SK-N-SH treated with all-trans-retinoic acid at 6 μM for 48 hours (cell line): ENCODE measurements at regions not wholly inside any gene's neighbourhood (a gene's known extent, or its start where the extent isn't known, plus 50 kb on each side); places are given as distances from the start of the nearest gene placed in this dataset.

Experiments used
- ATAC-seq: fragments of 200-7000 bp; cut with Tn5 transposase; 3 replicates; pipeline ENCODE4 v1.9.1; 2020; ENCODE audit warnings: mild to moderate bottlenecking, moderate library complexity
- ARNTL ChIP-seq: fragments of 450-650 bp; formaldehyde crosslinking; IDR thresholded peaks from 2 replicates; pipeline ENCODE4 v1.5.0; 2020; ENCODE audit warnings: low read depth, mild to moderate bottlenecking, moderate library complexity, borderline replicate concordance
- BACH2 ChIP-seq: fragments of 250-450 bp; sonication (Bioruptor Pico); IDR thresholded peaks from 2 replicates; pipeline ENCODE4 v1.9.0; 2021; ENCODE audit warnings: mild to moderate bottlenecking, borderline replicate concordance
- CSDC2 ChIP-seq: fragments of 250-450 bp; sonication (Bioruptor Pico); IDR thresholded peaks from 2 replicates; pipeline ENCODE4 v1.5.0; 2020; ENCODE audit warnings: mild to moderate bottlenecking, moderate library complexity
- ESRRG ChIP-seq: fragments of 250-450 bp; sonication (Bioruptor Pico); IDR thresholded peaks from 2 replicates; pipeline ENCODE4 v1.6.1; 2021; ENCODE audit warnings: mild to moderate bottlenecking
- GLIS3 ChIP-seq: fragments of 250-450 bp; sonication (Bioruptor Pico); IDR thresholded peaks from 2 replicates; pipeline ENCODE4 v1.5.0; 2020; ENCODE audit warnings: mild to moderate bottlenecking, moderate library complexity
- ISL1 ChIP-seq: fragments of 250-450 bp; sonication (Bioruptor Pico); IDR thresholded peaks from 2 replicates; pipeline ENCODE4 v2.1.2; 2022; ENCODE audit warnings: mild to moderate bottlenecking, moderate library complexity
- OSR1 ChIP-seq: fragments of 250-450 bp; sonication (Bioruptor Pico); IDR thresholded peaks from 2 replicates; pipeline ENCODE4 v1.8.0; 2022; ENCODE audit warnings: moderate library complexity, mild to moderate bottlenecking, inconsistent platforms
- PPARA ChIP-seq: fragments of 250-450 bp; sonication (Bioruptor Pico); IDR thresholded peaks from 2 replicates; pipeline ENCODE4 v1.5.0; 2020; ENCODE audit warnings: mild to moderate bottlenecking, borderline replicate concordance
- RARB ChIP-seq: fragments of 250-450 bp; sonication (Bioruptor Pico); IDR thresholded peaks from 2 replicates; pipeline ENCODE4 v1.8.0; 2021; ENCODE audit warnings: mild to moderate bottlenecking, moderate library complexity
- SNAI2 ChIP-seq: fragments of 250-450 bp; sonication (Bioruptor Pico); IDR thresholded peaks from 2 replicates; pipeline ENCODE4 v1.5.0; 2020; ENCODE audit warnings: mild to moderate bottlenecking, moderate library complexity
- TCF4 ChIP-seq: fragments of 250-450 bp; sonication (Bioruptor Pico); IDR thresholded peaks from 2 replicates; pipeline ENCODE4 v1.8.0; 2021; ENCODE audit warnings: mild to moderate bottlenecking, moderate library complexity, borderline replicate concordance
- TOX ChIP-seq: fragments of 250-450 bp; sonication (Bioruptor Pico); IDR thresholded peaks from 2 replicates; pipeline ENCODE4 v1.8.0; 2021; ENCODE audit warnings: mild to moderate bottlenecking, moderate library complexity, borderline replicate concordance
- TSHZ2 ChIP-seq: fragments of 250-450 bp; sonication (Bioruptor Pico); IDR thresholded peaks from 2 replicates; pipeline ENCODE4 v1.5.0; 2020; ENCODE audit warnings: mild to moderate bottlenecking, moderate library complexity
- ZFP3 ChIP-seq: fragments of 250-450 bp; sonication (Bioruptor Pico); IDR thresholded peaks from 2 replicates; pipeline ENCODE4 v1.5.0; 2020; ENCODE audit warnings: mild to moderate bottlenecking, moderate library complexity
- ZFP30 ChIP-seq: fragments of 450-650 bp; formaldehyde crosslinking; IDR thresholded peaks from 2 replicates; pipeline ENCODE4 v1.5.0; 2022; ENCODE audit warnings: mild to moderate bottlenecking, moderate library complexity
- ZNF565 ChIP-seq: fragments of 450-650 bp; formaldehyde crosslinking; conservative IDR thresholded peaks from 2 replicates; pipeline ENCODE4 v1.5.0; 2020; ENCODE audit warnings: low read depth, mild to moderate bottlenecking, moderate library complexity
- ZNF70 ChIP-seq: fragments of 450-650 bp; formaldehyde crosslinking; IDR thresholded peaks from 2 replicates; pipeline ENCODE4 v1.5.0; 2020; ENCODE audit warnings: mild to moderate bottlenecking, moderate library complexity
- ZNF8 ChIP-seq: fragments of 450-650 bp; formaldehyde crosslinking; IDR thresholded peaks from 2 replicates; pipeline ENCODE4 v1.5.0; 2020; ENCODE audit warnings: mild to moderate bottlenecking, moderate library complexity
- TF ChIP-seq, protein P1 (sequence below): fragments of 250-450 bp; sonication (Bioruptor Pico); IDR thresholded peaks from 2 replicates; pipeline ENCODE4 v1.5.1; 2021; ENCODE audit warnings: mild to moderate bottlenecking, moderate library complexity
- TF ChIP-seq, protein P2 (sequence below): fragments of 250-450 bp; sonication (Bioruptor Pico); IDR thresholded peaks from 2 replicates; pipeline ENCODE4 v1.8.0; 2020; ENCODE audit warnings: mild to moderate bottlenecking, moderate library complexity, borderline replicate concordance

- TF ChIP-seq OSR1 (no peak), TSHZ2 (CRISPR knock-in tag) (no peak), ESRRG (CRISPR knock-in tag) (no peak)
- TF ChIP-seq, all 23 proteins: peak for 0
- ATAC-seq = no peak
Measured at GRCh38 chr1:228857611-228858010, 122.3 kb downstream of the RHOU start.

GRCh38 chr1:228860911-228861831 is 125.9 kb downstream of the RHOU start:
- peak; percentile 96 for ATAC-seq
- TF ChIP-seq SNAI2 (CRISPR knock-in tag) = no peak
- 0 out of 2 replicates have a peak, but pooled peaks have one; percentile 39 for TF ChIP-seq ZFP3 (CRISPR knock-in tag)
- no peak for TF ChIP-seq ZNF8 (CRISPR knock-in tag)
- peak; percentile 19; the same call in 1 of the 2 replicates for TF ChIP-seq TOX (CRISPR knock-in tag)
- peak; percentile 74 for TF ChIP-seq ISL1
- TF ChIP-seq BACH2 = no peak
- no peak for TF ChIP-seq GLIS3 (CRISPR knock-in tag)
- TF ChIP-seq, all 23 proteins: peak for 3

GRCh38 chr1:228861832-228862180 is 126.5 kb downstream of the RHOU start:
- TF ChIP-seq CSDC2 = no peak
- TF ChIP-seq ZNF8 (CRISPR knock-in tag) = no peak
- no peak for TF ChIP-seq ZNF70 (CRISPR knock-in tag)
- no peak for TF ChIP-seq RARB (CRISPR knock-in tag)
- TF ChIP-seq TCF4 (CRISPR knock-in tag) = no peak
- no peak for TF ChIP-seq ZNF565 (CRISPR knock-in tag)
- no peak for TF ChIP-seq PPARA (CRISPR knock-in tag)
- no peak for TF ChIP-seq BACH2
- TF ChIP-seq ARNTL (CRISPR knock-in tag) = no peak
- TF ChIP-seq ESRRG (CRISPR knock-in tag) = no peak
- TF ChIP-seq SNAI2 (CRISPR knock-in tag) = no peak
- TF ChIP-seq GLIS3 (CRISPR knock-in tag) = no peak
- TF ChIP-seq OSR1 = no peak
- TF ChIP-seq ZFP30 = no peak
- TF ChIP-seq, protein P1, sequence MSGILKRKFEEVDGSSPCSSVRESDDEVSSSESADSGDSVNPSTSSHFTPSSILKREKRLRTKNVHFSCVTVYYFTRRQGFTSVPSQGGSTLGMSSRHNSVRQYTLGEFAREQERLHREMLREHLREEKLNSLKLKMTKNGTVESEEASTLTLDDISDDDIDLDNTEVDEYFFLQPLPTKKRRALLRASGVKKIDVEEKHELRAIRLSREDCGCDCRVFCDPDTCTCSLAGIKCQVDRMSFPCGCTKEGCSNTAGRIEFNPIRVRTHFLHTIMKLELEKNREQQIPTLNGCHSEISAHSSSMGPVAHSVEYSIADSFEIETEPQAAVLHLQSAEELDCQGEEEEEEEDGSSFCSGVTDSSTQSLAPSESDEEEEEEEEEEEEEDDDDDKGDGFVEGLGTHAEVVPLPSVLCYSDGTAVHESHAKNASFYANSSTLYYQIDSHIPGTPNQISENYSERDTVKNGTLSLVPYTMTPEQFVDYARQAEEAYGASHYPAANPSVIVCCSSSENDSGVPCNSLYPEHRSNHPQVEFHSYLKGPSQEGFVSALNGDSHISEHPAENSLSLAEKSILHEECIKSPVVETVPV = no peak
- no peak for TF ChIP-seq TOX (CRISPR knock-in tag)
- no peak for TF ChIP-seq TSHZ2 (CRISPR knock-in tag)
- TF ChIP-seq, protein P2, sequence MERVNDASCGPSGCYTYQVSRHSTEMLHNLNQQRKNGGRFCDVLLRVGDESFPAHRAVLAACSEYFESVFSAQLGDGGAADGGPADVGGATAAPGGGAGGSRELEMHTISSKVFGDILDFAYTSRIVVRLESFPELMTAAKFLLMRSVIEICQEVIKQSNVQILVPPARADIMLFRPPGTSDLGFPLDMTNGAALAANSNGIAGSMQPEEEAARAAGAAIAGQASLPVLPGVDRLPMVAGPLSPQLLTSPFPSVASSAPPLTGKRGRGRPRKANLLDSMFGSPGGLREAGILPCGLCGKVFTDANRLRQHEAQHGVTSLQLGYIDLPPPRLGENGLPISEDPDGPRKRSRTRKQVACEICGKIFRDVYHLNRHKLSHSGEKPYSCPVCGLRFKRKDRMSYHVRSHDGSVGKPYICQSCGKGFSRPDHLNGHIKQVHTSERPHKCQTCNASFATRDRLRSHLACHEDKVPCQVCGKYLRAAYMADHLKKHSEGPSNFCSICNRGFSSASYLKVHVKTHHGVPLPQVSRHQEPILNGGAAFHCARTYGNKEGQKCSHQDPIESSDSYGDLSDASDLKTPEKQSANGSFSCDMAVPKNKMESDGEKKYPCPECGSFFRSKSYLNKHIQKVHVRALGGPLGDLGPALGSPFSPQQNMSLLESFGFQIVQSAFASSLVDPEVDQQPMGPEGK = no peak
- TF ChIP-seq, all 23 proteins: peak for 0
- ATAC-seq = no peak
